ENCODE measurements at regions not wholly inside any gene's neighbourhood (a gene's known extent, or its start where the extent isn't known, plus 50 kb on each side); places are given as distances from the start of the nearest gene placed in this dataset.

- peaks cover 9% of the 10 kb centered on the region for H3K4me1 Mint-ChIP-seq
- DNase-seq (ENCODE audit: low spot score) (no peak), ATAC-seq (no peak)
- TF ChIP-seq SOX15 (CRISPR knock-in tag; IDR thresholded peaks at IDR 0.05) = no peak
- no peak for TF ChIP-seq ATF6 (CRISPR knock-in tag; IDR thresholded peaks at IDR 0.05)
- TF ChIP-seq NFATC4 (CRISPR knock-in tag; IDR thresholded peaks at IDR 0.05) = no peak
- no peaks in the 10 kb centered on the region; the same call in 1 of the 2 replicates for H3K36me3 Mint-ChIP-seq
- H3K27ac Mint-ChIP-seq = no peak overlapping the region
- ChIA-PET POLR2A (no interaction called here), CTCF (no interaction called here)
- H3K9me3 Mint-ChIP-seq = peaks cover 16% of the 10 kb centered on the region
- no peak overlapping the region for H3K4me3 Mint-ChIP-seq
- no peaks in the 10 kb centered on the region; the same call in 1 of the 2 replicates for H3K27me3 Mint-ChIP-seq (ENCODE audit: low read depth)
Observed at GRCh38 chr10:90432866-90433265, 425.0 kb downstream of the HTR7 start.

GRCh38 chr10:90435296-90435695 is 422.5 kb downstream of the HTR7 start:
- ChIA-PET POLR2A (no interaction called here), CTCF (no interaction called here)
- Mint-ChIP-seq H3K4me3 (no peak overlapping the region), H3K36me3 (no peaks in the 10 kb centered on the region; the same call in 1 of the 2 replicates), H3K9me3 (peaks cover 13% of the 10 kb centered on the region), H3K27me3 (ENCODE audit: low read depth) (no peaks in the 10 kb centered on the region; the same call in 1 of the 2 replicates), H3K27ac (no peak overlapping the region), H3K4me1 (peaks cover 9% of the 10 kb centered on the region)
- ATAC-seq (no peak), DNase-seq (ENCODE audit: low spot score) (no peak)
- TF ChIP-seq HMGA2 (CRISPR knock-in tag; IDR thresholded peaks at IDR 0.05) (no peak), SP1 (CRISPR knock-in tag; conservative IDR thresholded peaks at IDR 0.05) (no peak), FOXP4 (CRISPR knock-in tag; IDR thresholded peaks at IDR 0.05) (no peak), CTCF (IDR thresholded peaks at IDR 0.05) (no peak), ZNF423 (CRISPR knock-in tag; IDR thresholded peaks at IDR 0.05) (no peak), NR3C1 (CRISPR knock-in tag; conservative IDR thresholded peaks at IDR 0.05; ENCODE audit: low read depth) (no peak), USF1 (CRISPR knock-in tag; IDR thresholded peaks at IDR 0.05) (no peak), PREB (CRISPR knock-in tag; IDR thresholded peaks at IDR 0.05; ENCODE audit: borderline replicate concordance) (no peak), OVOL2 (CRISPR knock-in tag; IDR thresholded peaks at IDR 0.05; ENCODE audit: borderline replicate concordance) (no peak), NFATC4 (CRISPR knock-in tag; IDR thresholded peaks at IDR 0.05) (no peak), JAZF1 (CRISPR knock-in tag; IDR thresholded peaks at IDR 0.05) (no peak), ZNF138 (CRISPR knock-in tag; conservative IDR thresholded peaks at IDR 0.05) (no peak), NR1H2 (CRISPR knock-in tag; IDR thresholded peaks at IDR 0.05) (no peak), ZNF263 (CRISPR knock-in tag; IDR thresholded peaks at IDR 0.05; ENCODE audit: low read depth) (no peak), SMAD4 (CRISPR knock-in tag; IDR thresholded peaks at IDR 0.05) (no peak)

Data from WTC11 (cell line).